GM23338 (cell line): ENCODE measurements at regions not wholly inside any gene's neighbourhood (a gene's known extent, or its start where the extent isn't known, plus 50 kb on each side); places are given as distances from the start of the nearest gene placed in this dataset.

Source experiments
- ATAC-seq: fragments of 200-7000 bp; cut with Tn5 transposase; 3 replicates; pipeline ENCODE4 v1.9.1; 2020
- DNase-seq: peaks from one replicate; pipeline ENCODE4 v3.0.0-alpha.2; 2015; ENCODE audit warnings: low spot score
- H2AFZ ChIP-seq: fragments of 200-600 bp; sonication (generic); 2 replicates; pipeline ENCODE4 v1.8.0; 2016; ENCODE audit warnings: antibody characterized with exemption, mild to moderate bottlenecking, moderate library complexity
- H3F3A ChIP-seq: fragments of 200-600 bp; sonication (generic); replicated peaks from 2 replicates; pipeline ENCODE4 v1.8.0; 2017; ENCODE audit warnings: antibody characterized with exemption, mixed run types, low read depth
- H3K27ac ChIP-seq: fragments of 200-600 bp; sonication (generic); 2 replicates; pipeline ENCODE4 v1.6.1; 2016; ENCODE audit warnings: low read depth
- H3K27me3 ChIP-seq: fragments of 200-600 bp; sonication (generic); 2 replicates; pipeline ENCODE4 v1.8.0; 2016; ENCODE audit warnings: mild to moderate bottlenecking, mixed run types, moderate library complexity; ENCODE audit not compliant: insufficient read depth
- H3K36me3 ChIP-seq: fragments of 200-600 bp; sonication (generic); 2 replicates; pipeline ENCODE4 v1.8.0; 2016; ENCODE audit warnings: mild to moderate bottlenecking; ENCODE audit not compliant: insufficient read depth
- H3K4me1 ChIP-seq: fragments of 200-600 bp; sonication (generic); 2 replicates; pipeline ENCODE4 v1.8.0; 2016; ENCODE audit warnings: mild to moderate bottlenecking, moderate library complexity; ENCODE audit not compliant: insufficient read depth
- H3K4me2 ChIP-seq: fragments of 200-600 bp; sonication (generic); 2 replicates; pipeline ENCODE4 v1.7.1; 2017; ENCODE audit warnings: mixed run types
- H3K4me3 ChIP-seq: fragments of 200-600 bp; sonication (generic); 2 replicates; pipeline ENCODE4 v1.6.1; 2016; ENCODE audit warnings: mixed run types
- H3K79me2 ChIP-seq: fragments of 200-600 bp; sonication (generic); replicated peaks from 2 replicates; pipeline ENCODE4 v1.8.0; 2017; ENCODE audit warnings: mild to moderate bottlenecking; ENCODE audit not compliant: insufficient read depth
- H3K9me2 ChIP-seq: fragments of 200-600 bp; sonication (generic); 2 replicates; pipeline ENCODE4 v1.8.0; 2017; ENCODE audit not compliant: insufficient read depth
- H4K20me1 ChIP-seq: fragments of 200-600 bp; sonication (generic); replicated peaks from 2 replicates; pipeline ENCODE4 v1.8.0; 2017; ENCODE audit warnings: mild to moderate bottlenecking; ENCODE audit not compliant: insufficient read depth
- H3K27ac Mint-ChIP-seq: 2 replicates; pipeline ENCODE4 v1.8.0; 2020; ENCODE audit warnings: inconsistent platforms, mild to moderate bottlenecking, moderate library complexity, mixed read lengths
- H3K27me3 Mint-ChIP-seq: 3 replicates; pipeline ENCODE4 v1.8.0; 2022; ENCODE audit warnings: low read depth, mild to moderate bottlenecking, moderate library complexity, mixed read lengths, inconsistent platforms; ENCODE audit not compliant: insufficient read depth, poor library complexity
- H3K36me3 Mint-ChIP-seq: 3 replicates; pipeline ENCODE4 v1.8.0; 2021; ENCODE audit warnings: low read depth, mild to moderate bottlenecking, inconsistent platforms, moderate library complexity, mixed read lengths
- H3K4me1 Mint-ChIP-seq: 3 replicates; pipeline ENCODE4 v1.8.0; 2020; ENCODE audit warnings: mild to moderate bottlenecking, inconsistent platforms, mixed read lengths
- H3K4me3 Mint-ChIP-seq: 3 replicates; pipeline ENCODE4 v1.8.0; 2021; ENCODE audit warnings: moderate library complexity, mild to moderate bottlenecking, inconsistent platforms, mixed read lengths
- H3K9me3 Mint-ChIP-seq: 3 replicates; pipeline ENCODE4 v1.8.0; 2020; ENCODE audit warnings: moderate library complexity, mild to moderate bottlenecking, inconsistent platforms, mixed read lengths
- CREB1 ChIP-seq: fragments of 250-450 bp; sonication (Bioruptor Pico); IDR thresholded peaks from 2 replicates; pipeline ENCODE4 v1.5.0; 2020; ENCODE audit warnings: low read depth, mild to moderate bottlenecking, moderate library complexity
- EZH2 ChIP-seq: fragments of 200-600 bp; sonication (generic); IDR thresholded peaks from one replicate; pipeline ENCODE4 v1.8.0; 2017; ENCODE audit warnings: antibody characterized with exemption, mild to moderate bottlenecking, low read depth; ENCODE audit not compliant: unreplicated experiment
- EZH2phosphoT487 ChIP-seq: fragments of 200-600 bp; sonication (generic); IDR thresholded peaks from one replicate; pipeline ENCODE4 v1.8.1; 2018; ENCODE audit warnings: antibody characterized with exemption; ENCODE audit not compliant: unreplicated experiment
- JUNB ChIP-seq: IDR thresholded peaks from one replicate; pipeline ENCODE4 v1.6.1; 2016; ENCODE audit warnings: antibody characterized with exemption; ENCODE audit not compliant: unreplicated experiment
- NANOG ChIP-seq: IDR thresholded peaks from 2 replicates; pipeline ENCODE4 v1.6.1; 2016; ENCODE audit warnings: antibody characterized with exemption, borderline replicate concordance
- POLR2AphosphoS5 ChIP-seq: IDR thresholded peaks from 2 replicates; pipeline ENCODE4 v1.6.1; 2016; ENCODE audit warnings: antibody characterized with exemption, low read depth
- REST ChIP-seq: IDR thresholded peaks from one replicate; pipeline ENCODE4 v1.6.1; 2018; ENCODE audit warnings: antibody characterized with exemption; ENCODE audit not compliant: unreplicated experiment
- STAT1 ChIP-seq: IDR thresholded peaks from one replicate; pipeline ENCODE4 v1.6.1; 2016; ENCODE audit warnings: antibody characterized with exemption; ENCODE audit not compliant: unreplicated experiment
- ZNF114 ChIP-seq: fragments of 250-450 bp; sonication (Bioruptor Pico); IDR thresholded peaks from 2 replicates; pipeline ENCODE4 v1.5.0; 2020; ENCODE audit warnings: mild to moderate bottlenecking, moderate library complexity
- ZNF331 ChIP-seq: fragments of 250-450 bp; sonication (Bioruptor Pico); IDR thresholded peaks from 2 replicates; pipeline ENCODE4 v1.5.0; 2020; ENCODE audit warnings: low read depth, mild to moderate bottlenecking, moderate library complexity
- ZNF462 ChIP-seq: fragments of 250-450 bp; sonication (Bioruptor Pico); IDR thresholded peaks from 2 replicates; pipeline ENCODE4 v1.5.0; 2020; ENCODE audit warnings: mild to moderate bottlenecking, moderate library complexity
- TF ChIP-seq, protein P1 (sequence below), 2 experiments: fragments of 200-600 bp in 1 of 2; sonication (generic) in 1 of 2; conservative IDR thresholded peaks; 2 replicates each; pipeline versions ENCODE4 v1.5.1 to v1.6.1; 2016 to 2017; ENCODE audit warnings: antibody characterized with exemption in 2 of 2, low read depth in 2 of 2, mild to moderate bottlenecking in 2 of 2, moderate library complexity in 1 of 2
- TF ChIP-seq, protein P2 (sequence below): IDR thresholded peaks from 2 replicates; pipeline ENCODE4 v1.6.1; 2016; ENCODE audit warnings: antibody characterized with exemption

DNA sequence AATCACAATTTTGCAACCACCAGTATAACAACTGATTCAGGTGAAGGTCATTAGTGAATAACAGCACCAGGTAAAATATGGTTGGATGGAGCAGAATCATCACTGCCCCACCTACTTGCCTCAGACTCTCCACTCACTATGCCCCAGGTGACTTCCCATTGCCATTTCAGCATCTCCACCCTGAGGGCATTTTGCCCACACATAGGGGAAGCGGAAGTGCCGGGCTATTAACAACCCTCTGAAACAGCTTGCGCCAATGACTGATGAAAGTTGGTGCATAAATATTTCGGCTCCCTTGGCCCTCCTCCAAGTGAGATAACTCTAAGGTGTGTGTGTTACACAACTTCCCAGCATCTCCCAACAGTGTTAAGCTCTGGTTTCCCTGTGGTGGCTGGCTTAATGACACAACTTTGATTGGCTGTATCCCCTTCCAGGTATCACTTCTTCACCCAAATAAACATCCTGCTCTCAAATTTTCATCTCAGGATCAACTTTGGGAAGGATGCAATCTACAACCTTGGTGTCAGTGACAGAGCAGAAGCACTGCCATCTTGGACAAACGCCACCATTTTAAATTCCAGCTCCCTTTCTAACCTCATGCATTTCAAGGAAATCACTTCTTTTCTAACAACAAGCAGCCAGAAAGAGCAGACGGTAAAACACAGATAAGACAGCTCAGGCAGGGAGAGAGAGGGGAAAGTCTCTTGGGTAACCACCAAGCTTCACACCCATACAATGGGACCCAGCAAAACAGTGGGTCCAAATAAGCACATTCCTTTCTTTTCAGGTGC is 73.6 kb upstream of the PPP2R5C start:
- DNase-seq, result no peak

More for the DNA sequence above, 73.6 kb upstream of the PPP2R5C start:
- H3K27me3 ChIP-seq, result peaks cover 50% of the 10 kb centered on the region
- H4K20me1 ChIP-seq, result no peaks in the 10 kb centered on the region
- H3K27ac ChIP-seq, result no peak overlapping the region
- Mint-ChIP-seq H3K4me1 (peaks cover 8% of the 10 kb centered on the region; the same call in 2 of the 3 replicates), H3K4me3 (no peak overlapping the region), H3K36me3 (peaks cover 6% of the 10 kb centered on the region; the same call in 2 of the 3 replicates), H3K27ac (no peak overlapping the region), H3K27me3 (peaks cover 56% of the 10 kb centered on the region), H3K9me3 (peaks cover 14% of the 10 kb centered on the region)
- H3K4me3 ChIP-seq, result no peak overlapping the region
- TF ChIP-seq ZNF331 (CRISPR knock-in tag) (no peak), STAT1 (no peak), CREB1 (CRISPR knock-in tag) (no peak), NANOG (no peak), EZH2phosphoT487 (no peak), ZNF462 (CRISPR knock-in tag) (no peak), EZH2 (no peak), REST (no peak), POLR2AphosphoS5 (no peak), JUNB (no peak), ZNF114 (CRISPR knock-in tag) (no peak)
- TF ChIP-seq, protein P1, sequence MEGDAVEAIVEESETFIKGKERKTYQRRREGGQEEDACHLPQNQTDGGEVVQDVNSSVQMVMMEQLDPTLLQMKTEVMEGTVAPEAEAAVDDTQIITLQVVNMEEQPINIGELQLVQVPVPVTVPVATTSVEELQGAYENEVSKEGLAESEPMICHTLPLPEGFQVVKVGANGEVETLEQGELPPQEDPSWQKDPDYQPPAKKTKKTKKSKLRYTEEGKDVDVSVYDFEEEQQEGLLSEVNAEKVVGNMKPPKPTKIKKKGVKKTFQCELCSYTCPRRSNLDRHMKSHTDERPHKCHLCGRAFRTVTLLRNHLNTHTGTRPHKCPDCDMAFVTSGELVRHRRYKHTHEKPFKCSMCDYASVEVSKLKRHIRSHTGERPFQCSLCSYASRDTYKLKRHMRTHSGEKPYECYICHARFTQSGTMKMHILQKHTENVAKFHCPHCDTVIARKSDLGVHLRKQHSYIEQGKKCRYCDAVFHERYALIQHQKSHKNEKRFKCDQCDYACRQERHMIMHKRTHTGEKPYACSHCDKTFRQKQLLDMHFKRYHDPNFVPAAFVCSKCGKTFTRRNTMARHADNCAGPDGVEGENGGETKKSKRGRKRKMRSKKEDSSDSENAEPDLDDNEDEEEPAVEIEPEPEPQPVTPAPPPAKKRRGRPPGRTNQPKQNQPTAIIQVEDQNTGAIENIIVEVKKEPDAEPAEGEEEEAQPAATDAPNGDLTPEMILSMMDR (conservative IDR thresholded peaks at IDR 0.05; ENCODE audit: low read depth in 2 of 2), result no peak
- TF ChIP-seq, protein P2, sequence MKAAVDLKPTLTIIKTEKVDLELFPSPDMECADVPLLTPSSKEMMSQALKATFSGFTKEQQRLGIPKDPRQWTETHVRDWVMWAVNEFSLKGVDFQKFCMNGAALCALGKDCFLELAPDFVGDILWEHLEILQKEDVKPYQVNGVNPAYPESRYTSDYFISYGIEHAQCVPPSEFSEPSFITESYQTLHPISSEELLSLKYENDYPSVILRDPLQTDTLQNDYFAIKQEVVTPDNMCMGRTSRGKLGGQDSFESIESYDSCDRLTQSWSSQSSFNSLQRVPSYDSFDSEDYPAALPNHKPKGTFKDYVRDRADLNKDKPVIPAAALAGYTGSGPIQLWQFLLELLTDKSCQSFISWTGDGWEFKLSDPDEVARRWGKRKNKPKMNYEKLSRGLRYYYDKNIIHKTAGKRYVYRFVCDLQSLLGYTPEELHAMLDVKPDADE, result no peak
- no peak for ATAC-seq
- no peaks in the 10 kb centered on the region for H3K4me1 ChIP-seq
- no peaks in the 10 kb centered on the region for H3K79me2 ChIP-seq
- no peaks in the 10 kb centered on the region for H3F3A ChIP-seq
- peaks cover 2% of the 10 kb centered on the region; the same call in 1 of the 2 replicates for H3K9me2 ChIP-seq
- no peak overlapping the region for H2AFZ ChIP-seq
- H3K36me3 ChIP-seq, result no peaks in the 10 kb centered on the region
- H3K4me2 ChIP-seq, result no peak overlapping the region
